ENCODE measurements at regions not wholly inside any gene's neighbourhood (a gene's known extent, or its start where the extent isn't known, plus 50 kb on each side); places are given as distances from the start of the nearest gene placed in this dataset.

DNA sequence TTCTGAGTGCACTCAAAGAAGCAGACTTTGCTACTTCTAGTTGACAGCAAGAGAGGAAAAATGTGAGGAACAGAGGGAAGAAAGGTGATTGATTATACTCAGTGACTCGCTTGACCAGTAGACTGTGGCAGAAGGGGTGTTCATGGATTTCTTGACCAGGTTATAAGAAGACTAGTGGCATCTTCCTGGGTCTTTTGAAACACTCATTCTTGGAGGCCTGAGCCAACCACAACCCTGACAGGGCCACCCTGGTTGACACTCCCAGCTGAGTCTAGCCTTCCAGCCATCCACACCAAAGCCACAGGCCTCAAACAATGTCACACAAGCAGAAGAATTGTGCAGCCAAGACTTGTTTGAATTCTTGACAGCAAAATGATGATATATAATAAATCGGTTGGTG, 366.3 kb downstream of the SS18 start:
- no peaks in the 10 kb centered on the region for H3K4me1 ChIP-seq (ENCODE audit: insufficient read depth, low read length)
- TF ChIP-seq, protein P1, sequence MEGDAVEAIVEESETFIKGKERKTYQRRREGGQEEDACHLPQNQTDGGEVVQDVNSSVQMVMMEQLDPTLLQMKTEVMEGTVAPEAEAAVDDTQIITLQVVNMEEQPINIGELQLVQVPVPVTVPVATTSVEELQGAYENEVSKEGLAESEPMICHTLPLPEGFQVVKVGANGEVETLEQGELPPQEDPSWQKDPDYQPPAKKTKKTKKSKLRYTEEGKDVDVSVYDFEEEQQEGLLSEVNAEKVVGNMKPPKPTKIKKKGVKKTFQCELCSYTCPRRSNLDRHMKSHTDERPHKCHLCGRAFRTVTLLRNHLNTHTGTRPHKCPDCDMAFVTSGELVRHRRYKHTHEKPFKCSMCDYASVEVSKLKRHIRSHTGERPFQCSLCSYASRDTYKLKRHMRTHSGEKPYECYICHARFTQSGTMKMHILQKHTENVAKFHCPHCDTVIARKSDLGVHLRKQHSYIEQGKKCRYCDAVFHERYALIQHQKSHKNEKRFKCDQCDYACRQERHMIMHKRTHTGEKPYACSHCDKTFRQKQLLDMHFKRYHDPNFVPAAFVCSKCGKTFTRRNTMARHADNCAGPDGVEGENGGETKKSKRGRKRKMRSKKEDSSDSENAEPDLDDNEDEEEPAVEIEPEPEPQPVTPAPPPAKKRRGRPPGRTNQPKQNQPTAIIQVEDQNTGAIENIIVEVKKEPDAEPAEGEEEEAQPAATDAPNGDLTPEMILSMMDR (conservative IDR thresholded peaks at IDR 0.05; ENCODE audit: low read depth, low read length): no peak
- TF ChIP-seq EZH2 (IDR thresholded peaks at IDR 0.05; ENCODE audit: low read length, unreplicated experiment): no peak
- peaks cover 24% of the 10 kb centered on the region; the same call in 1 of the 2 replicates for H3K27me3 ChIP-seq (ENCODE audit: low read length)
- H3K27ac ChIP-seq (ENCODE audit: low read length): no peak overlapping the region
- H3K4me3 ChIP-seq (ENCODE audit: low read length): no peak overlapping the region
- no peak overlapping the region for H3K4me2 ChIP-seq (ENCODE audit: low read length)
- ChIA-PET CTCF (no interaction called here), POLR2A (ENCODE audit: unreplicated experiment) (no interaction called here)
- intact Hi-C loops (cut with micrococcal nuclease): no loop called here
- no peak for ATAC-seq
- no peaks in the 10 kb centered on the region for H3K36me3 ChIP-seq (ENCODE audit: low read depth, low read length)
- BruUV-seq (replicated peaks): no TSS peak
- H3F3A ChIP-seq (ENCODE audit: low read length, unreplicated experiment): no peaks in the 10 kb centered on the region
- H3K9me3 ChIP-seq (ENCODE audit: low read length): no peaks in the 10 kb centered on the region
- H3K9me2 ChIP-seq (replicated peaks; ENCODE audit: low read length): no peaks in the 10 kb centered on the region
- no peaks in the 10 kb centered on the region for H3K79me2 ChIP-seq (ENCODE audit: low read length)
- no peaks in the 10 kb centered on the region for H4K20me1 ChIP-seq (ENCODE audit: low read length)
- no peak overlapping the region for H3K9ac ChIP-seq (ENCODE audit: low read length)
- DNase-seq: no peak
- H2AFZ ChIP-seq (ENCODE audit: low read length): no peak overlapping the region

DNA sequence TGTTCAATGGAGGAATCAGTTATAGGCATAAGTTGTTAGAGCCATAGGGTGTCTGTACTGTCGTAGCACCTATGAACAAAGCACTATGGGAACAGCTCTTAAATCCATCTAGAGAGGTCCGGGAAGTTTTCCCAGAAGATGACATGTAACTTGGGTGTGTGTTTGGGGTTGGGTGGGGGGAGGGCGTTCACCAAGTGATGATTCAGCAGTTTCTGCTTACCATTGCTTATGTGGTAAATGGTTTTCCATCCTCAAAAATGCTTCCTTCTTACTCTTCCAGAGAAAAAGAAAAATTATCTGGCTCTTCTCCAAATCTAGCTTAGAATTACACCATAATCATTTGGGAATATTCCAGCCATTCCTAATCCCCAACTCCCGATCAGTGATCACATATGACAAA, 361.1 kb upstream of the ZNF521 start:
- no peaks in the 10 kb centered on the region for H4K20me1 ChIP-seq (ENCODE audit: low read length)
- CTCF ChIA-PET: no interaction called here
- no peaks in the 10 kb centered on the region for H3K36me3 ChIP-seq (ENCODE audit: low read depth, low read length)
- BruUV-seq (replicated peaks): no TSS peak
- no peak overlapping the region for H2AFZ ChIP-seq (ENCODE audit: low read length)
- H3K9me3 ChIP-seq (ENCODE audit: low read length): no peaks in the 10 kb centered on the region
- H3K27me3 ChIP-seq (ENCODE audit: low read length): peaks cover 25% of the 10 kb centered on the region
- TF ChIP-seq, protein P1 (conservative IDR thresholded peaks at IDR 0.05; ENCODE audit: low read depth, low read length): no peak
- no peak for TF ChIP-seq EZH2 (IDR thresholded peaks at IDR 0.05; ENCODE audit: low read length, unreplicated experiment)
- TF ChIP-seq EZH2phosphoT487 (IDR thresholded peaks at IDR 0.05; ENCODE audit: borderline replicate concordance, low read length): no peak
- no peak overlapping the region for H3K9ac ChIP-seq (ENCODE audit: low read length)
- POLR2A ChIA-PET (ENCODE audit: unreplicated experiment): no interaction called here
- no peak overlapping the region for H3K4me3 ChIP-seq (ENCODE audit: low read length)
- intact Hi-C loops (cut with micrococcal nuclease): no loop called here
- no peak for ATAC-seq
- no peak overlapping the region for H3K4me2 ChIP-seq (ENCODE audit: low read length)
- H3F3A ChIP-seq (ENCODE audit: low read length, unreplicated experiment): no peaks in the 10 kb centered on the region
- no peaks in the 10 kb centered on the region for H3K4me1 ChIP-seq (ENCODE audit: insufficient read depth, low read length)
- H3K9me2 ChIP-seq (replicated peaks; ENCODE audit: low read length): no peaks in the 10 kb centered on the region
- no peaks in the 10 kb centered on the region for H3K79me2 ChIP-seq (ENCODE audit: low read length)
- no peak overlapping the region for H3K27ac ChIP-seq (ENCODE audit: low read length)
- no peak for DNase-seq

GRCh38 chr18:25710981-25711380, 359.0 kb upstream of the ZNF521 start:
- CTCF ChIA-PET: no interaction called here
- no peak overlapping the region for H3K4me3 ChIP-seq (ENCODE audit: low read length)
- intact Hi-C loops (cut with micrococcal nuclease): no loop called here
- no peak overlapping the region for H3K4me2 ChIP-seq (ENCODE audit: low read length)
- H3K36me3 ChIP-seq (ENCODE audit: low read depth, low read length): no peaks in the 10 kb centered on the region
- no peaks in the 10 kb centered on the region for H3K9me3 ChIP-seq (ENCODE audit: low read length)
- POLR2A ChIA-PET (ENCODE audit: unreplicated experiment): no interaction called here
- ATAC-seq (no peak), DNase-seq (no peak)
- H3K4me1 ChIP-seq (ENCODE audit: insufficient read depth, low read length): no peaks in the 10 kb centered on the region
- BruUV-seq (replicated peaks): no TSS peak
- no peak overlapping the region for H3K9ac ChIP-seq (ENCODE audit: low read length)
- TF ChIP-seq EZH2 (IDR thresholded peaks at IDR 0.05; ENCODE audit: low read length, unreplicated experiment) (no peak), EZH2phosphoT487 (IDR thresholded peaks at IDR 0.05; ENCODE audit: borderline replicate concordance, low read length) (no peak)
- TF ChIP-seq, protein P1 (conservative IDR thresholded peaks at IDR 0.05; ENCODE audit: low read depth, low read length): no peak
- no peaks in the 10 kb centered on the region for H4K20me1 ChIP-seq (ENCODE audit: low read length)
- H3K27me3 ChIP-seq (ENCODE audit: low read length): peaks cover 47% of the 10 kb centered on the region
- no peak overlapping the region for H3K27ac ChIP-seq (ENCODE audit: low read length)
- H3K9me2 ChIP-seq (replicated peaks; ENCODE audit: low read length): no peaks in the 10 kb centered on the region
- no peak overlapping the region for H2AFZ ChIP-seq (ENCODE audit: low read length)
- no peaks in the 10 kb centered on the region for H3F3A ChIP-seq (ENCODE audit: low read length, unreplicated experiment)
- no peaks in the 10 kb centered on the region for H3K79me2 ChIP-seq (ENCODE audit: low read length)
